HepG2 (cell line): ENCODE measurements at regions not wholly inside any gene's neighbourhood (a gene's known extent, or its start where the extent isn't known, plus 50 kb on each side); places are given as distances from the start of the nearest gene placed in this dataset.

Source experiments
- AGO1 ChIP-seq: fragments of 200-400 bp; formaldehyde crosslinking; IDR thresholded peaks from 2 replicates; pipeline ENCODE4 v1.6.1; 2017; ENCODE audit warnings: mild to moderate bottlenecking, low read depth, low read length, moderate library complexity; ENCODE audit not compliant: poor library complexity, severe bottlenecking
- CAMTA2 ChIP-seq: sonication (generic); formaldehyde crosslinking; IDR thresholded peaks from 2 replicates; pipeline ENCODE4 v1.4.0; 2020; ENCODE audit warnings: mild to moderate bottlenecking, missing genetic modification reagents, borderline replicate concordance
- DMAP1 ChIP-seq: IDR thresholded peaks from 2 replicates; pipeline ENCODE4 v1.6.1; 2016
- GPN1 ChIP-seq: sonication (generic); formaldehyde crosslinking; IDR thresholded peaks from 2 replicates; pipeline ENCODE4 v1.5.1; 2020; ENCODE audit warnings: missing genetic modification reagents, borderline replicate concordance
- JUN ChIP-seq: sonication (generic); formaldehyde crosslinking; IDR thresholded peaks from 2 replicates; pipeline ENCODE4 v1.4.0; 2020; ENCODE audit warnings: mild to moderate bottlenecking, missing genetic modification reagents
- MEIS1 ChIP-seq: sonication (generic); formaldehyde crosslinking; IDR thresholded peaks from 2 replicates; pipeline ENCODE4 v1.9.0; 2021; ENCODE audit warnings: mild to moderate bottlenecking, missing genetic modification reagents, moderate library complexity, borderline replicate concordance
- YEATS4 ChIP-seq: sonication (generic); formaldehyde crosslinking; IDR thresholded peaks from 2 replicates; pipeline ENCODE4 v1.4.0; 2020; ENCODE audit warnings: missing genetic modification reagents, borderline replicate concordance
- ZNF12 ChIP-seq: sonication (generic); formaldehyde crosslinking; IDR thresholded peaks from 2 replicates; pipeline ENCODE4 v1.5.0; 2020; ENCODE audit warnings: missing genetic modification reagents
- ZNF232 ChIP-seq: sonication (generic); formaldehyde crosslinking; IDR thresholded peaks from 2 replicates; pipeline ENCODE4 v1.4.0; 2020; ENCODE audit warnings: missing genetic modification reagents, borderline replicate concordance
- ZNF235 ChIP-seq: sonication (generic); formaldehyde crosslinking; IDR thresholded peaks from 2 replicates; pipeline ENCODE4 v1.8.1; 2023; ENCODE audit warnings: mild to moderate bottlenecking, missing genetic modification reagents, borderline replicate concordance
- ZNF30 ChIP-seq: sonication (generic); formaldehyde crosslinking; IDR thresholded peaks from 2 replicates; pipeline ENCODE4 v1.5.0; 2020; ENCODE audit warnings: mild to moderate bottlenecking, missing genetic modification reagents
- ZNF333 ChIP-seq: sonication (generic); formaldehyde crosslinking; IDR thresholded peaks from 2 replicates; pipeline ENCODE4 v1.4.0; 2020; ENCODE audit warnings: mild to moderate bottlenecking, missing genetic modification reagents, borderline replicate concordance
- ZNF841 ChIP-seq: sonication (generic); formaldehyde crosslinking; IDR thresholded peaks from 2 replicates; pipeline ENCODE4 v1.8.1; 2023; ENCODE audit warnings: missing genetic modification reagents, borderline replicate concordance
- TF ChIP-seq, protein P1 (sequence below): sonication (generic); formaldehyde crosslinking; IDR thresholded peaks from 2 replicates; pipeline ENCODE4 v1.4.0; 2020; ENCODE audit warnings: mild to moderate bottlenecking, missing genetic modification reagents
- TF ChIP-seq, protein P2 (sequence below): sonication (generic); IDR thresholded peaks from 2 replicates; pipeline ENCODE4 v1.6.1; 2016; ENCODE audit warnings: low read depth, borderline replicate concordance
- TF ChIP-seq, protein P3 (sequence below): sonication (generic); formaldehyde crosslinking; IDR thresholded peaks from 2 replicates; pipeline ENCODE4 v1.5.0; 2020; ENCODE audit warnings: missing genetic modification reagents
- TF ChIP-seq, protein P4 (sequence below): sonication (generic); formaldehyde crosslinking; IDR thresholded peaks from 2 replicates; pipeline ENCODE4 v1.4.0; 2020; ENCODE audit warnings: missing genetic modification reagents, mild to moderate bottlenecking, borderline replicate concordance
- TF ChIP-seq, protein P5 (sequence below): fragments of 450-650 bp; IDR thresholded peaks from 2 replicates; pipeline ENCODE4 v1.6.1; 2016
- TF ChIP-seq, protein P6 (sequence below): sonication (generic); formaldehyde crosslinking; IDR thresholded peaks from 2 replicates; pipeline ENCODE4 v1.9.0; 2021; ENCODE audit warnings: missing genetic modification reagents, borderline replicate concordance

DNA sequence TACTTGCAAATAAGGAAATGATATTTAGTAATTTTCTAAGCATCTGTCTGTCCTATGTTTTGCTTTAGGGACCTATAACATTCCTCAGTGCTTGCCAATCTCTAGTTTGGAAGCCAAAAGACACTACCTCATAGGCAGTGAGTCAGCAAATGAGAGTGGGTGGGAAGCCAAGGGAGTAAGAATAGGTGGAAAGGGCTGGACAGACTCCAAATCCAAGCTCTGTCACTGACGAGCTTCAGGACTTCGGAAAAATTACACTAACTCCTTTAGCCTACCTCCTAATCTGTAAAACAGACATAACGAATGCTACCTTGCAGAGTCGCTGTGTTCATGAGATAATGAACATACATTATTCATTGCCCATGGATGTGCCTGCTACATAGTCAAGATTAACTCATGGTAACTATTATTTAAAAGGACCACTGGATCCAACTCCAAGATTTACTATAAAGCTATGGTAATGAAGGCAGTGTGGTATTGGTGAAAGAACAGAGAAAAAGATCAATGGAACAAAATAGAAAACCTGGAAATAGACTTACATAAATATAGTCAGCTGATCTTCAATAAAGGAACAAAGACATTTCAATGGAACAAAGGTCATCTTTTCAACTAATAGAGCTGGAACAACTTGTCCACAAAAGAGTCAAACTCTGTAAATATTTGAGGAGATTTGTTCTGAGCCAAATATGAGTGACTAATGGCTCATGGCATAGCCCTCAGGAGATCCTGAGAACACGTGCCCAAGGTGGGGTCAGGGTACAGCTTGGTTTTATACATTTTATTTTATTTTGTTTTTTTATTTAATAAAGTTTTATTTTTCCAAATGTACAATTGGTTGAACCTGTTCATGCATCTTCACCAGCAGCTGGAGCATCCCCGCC is 64.1 kb downstream of the FAM50B start (continued):
- TF ChIP-seq, protein P1, sequence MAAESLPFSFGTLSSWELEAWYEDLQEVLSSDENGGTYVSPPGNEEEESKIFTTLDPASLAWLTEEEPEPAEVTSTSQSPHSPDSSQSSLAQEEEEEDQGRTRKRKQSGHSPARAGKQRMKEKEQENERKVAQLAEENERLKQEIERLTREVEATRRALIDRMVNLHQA (CRISPR knock-in tag): no peak
- TF ChIP-seq JUN (CRISPR knock-in tag) (peak; percentile 61), AGO1 (no peak), ZNF232 (no peak), ZNF333 (CRISPR knock-in tag) (no peak), ZNF235 (CRISPR knock-in tag) (no peak), MEIS1 (CRISPR knock-in tag) (0 out of 2 replicates have a peak, but pooled peaks have one; percentile 11), CAMTA2 (CRISPR knock-in tag) (no peak), YEATS4 (CRISPR knock-in tag) (no peak), ZNF30 (CRISPR knock-in tag) (no peak), DMAP1 (CRISPR knock-in tag) (peak; percentile 33; the same call in 1 of the 2 replicates), GPN1 (CRISPR knock-in tag) (no peak), ZNF12 (CRISPR knock-in tag) (no peak), ZNF841 (CRISPR knock-in tag) (no peak)
- TF ChIP-seq, protein P2, sequence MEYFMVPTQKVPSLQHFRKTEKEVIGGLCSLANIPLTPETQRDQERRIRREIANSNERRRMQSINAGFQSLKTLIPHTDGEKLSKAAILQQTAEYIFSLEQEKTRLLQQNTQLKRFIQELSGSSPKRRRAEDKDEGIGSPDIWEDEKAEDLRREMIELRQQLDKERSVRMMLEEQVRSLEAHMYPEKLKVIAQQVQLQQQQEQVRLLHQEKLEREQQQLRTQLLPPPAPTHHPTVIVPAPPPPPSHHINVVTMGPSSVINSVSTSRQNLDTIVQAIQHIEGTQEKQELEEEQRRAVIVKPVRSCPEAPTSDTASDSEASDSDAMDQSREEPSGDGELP: peak; percentile 96
- TF ChIP-seq, protein P3, sequence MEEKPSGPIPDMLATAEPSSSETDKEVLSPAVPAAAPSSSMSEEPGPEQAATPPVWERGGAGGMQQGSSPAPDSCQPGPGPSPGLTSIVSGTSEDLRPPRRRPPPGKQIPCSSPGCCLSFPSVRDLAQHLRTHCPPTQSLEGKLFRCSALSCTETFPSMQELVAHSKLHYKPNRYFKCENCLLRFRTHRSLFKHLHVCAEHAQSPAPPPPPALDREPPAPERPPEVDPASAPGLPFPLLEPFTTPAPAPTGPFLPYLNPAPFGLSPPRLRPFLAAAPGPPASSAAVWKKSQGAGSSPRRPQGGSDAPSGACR (CRISPR knock-in tag): 0 out of 2 replicates have a peak, but pooled peaks have one; percentile 69
- TF ChIP-seq, protein P4, sequence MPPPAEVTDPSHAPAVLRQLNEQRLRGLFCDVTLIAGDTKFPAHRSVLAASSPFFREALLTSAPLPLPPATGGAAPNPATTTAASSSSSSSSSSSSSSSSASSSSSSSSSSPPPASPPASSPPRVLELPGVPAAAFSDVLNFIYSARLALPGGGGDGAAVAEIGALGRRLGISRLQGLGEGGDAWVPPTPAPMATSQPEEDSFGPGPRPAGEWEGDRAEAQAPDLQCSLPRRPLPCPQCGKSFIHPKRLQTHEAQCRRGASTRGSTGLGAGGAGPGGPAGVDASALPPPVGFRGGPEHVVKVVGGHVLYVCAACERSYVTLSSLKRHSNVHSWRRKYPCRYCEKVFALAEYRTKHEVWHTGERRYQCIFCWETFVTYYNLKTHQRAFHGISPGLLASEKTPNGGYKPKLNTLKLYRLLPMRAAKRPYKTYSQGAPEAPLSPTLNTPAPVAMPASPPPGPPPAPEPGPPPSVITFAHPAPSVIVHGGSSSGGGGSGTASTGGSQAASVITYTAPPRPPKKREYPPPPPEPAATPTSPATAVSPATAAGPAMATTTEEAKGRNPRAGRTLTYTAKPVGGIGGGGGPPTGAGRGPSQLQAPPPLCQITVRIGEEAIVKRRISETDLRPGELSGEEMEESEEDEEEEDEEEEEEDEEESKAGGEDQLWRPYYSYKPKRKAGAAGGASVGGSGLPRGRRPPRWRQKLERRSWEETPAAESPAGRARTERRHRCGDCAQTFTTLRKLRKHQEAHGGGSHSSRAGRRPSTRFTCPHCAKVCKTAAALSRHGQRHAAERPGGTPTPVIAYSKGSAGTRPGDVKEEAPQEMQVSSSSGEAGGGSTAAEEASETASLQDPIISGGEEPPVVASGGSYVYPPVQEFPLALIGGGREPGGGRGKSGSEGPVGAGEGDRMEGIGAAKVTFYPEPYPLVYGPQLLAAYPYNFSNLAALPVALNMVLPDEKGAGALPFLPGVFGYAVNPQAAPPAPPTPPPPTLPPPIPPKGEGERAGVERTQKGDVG (CRISPR knock-in tag): no peak
- TF ChIP-seq, protein P5, sequence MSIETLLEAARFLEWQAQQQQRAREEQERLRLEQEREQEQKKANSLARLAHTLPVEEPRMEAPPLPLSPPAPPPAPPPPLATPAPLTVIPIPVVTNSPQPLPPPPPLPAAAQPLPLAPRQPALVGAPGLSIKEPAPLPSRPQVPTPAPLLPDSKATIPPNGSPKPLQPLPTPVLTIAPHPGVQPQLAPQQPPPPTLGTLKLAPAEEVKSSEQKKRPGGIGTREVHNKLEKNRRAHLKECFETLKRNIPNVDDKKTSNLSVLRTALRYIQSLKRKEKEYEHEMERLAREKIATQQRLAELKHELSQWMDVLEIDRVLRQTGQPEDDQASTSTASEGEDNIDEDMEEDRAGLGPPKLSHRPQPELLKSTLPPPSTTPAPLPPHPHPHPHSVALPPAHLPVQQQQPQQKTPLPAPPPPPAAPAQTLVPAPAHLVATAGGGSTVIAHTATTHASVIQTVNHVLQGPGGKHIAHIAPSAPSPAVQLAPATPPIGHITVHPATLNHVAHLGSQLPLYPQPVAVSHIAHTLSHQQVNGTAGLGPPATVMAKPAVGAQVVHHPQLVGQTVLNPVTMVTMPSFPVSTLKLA: peak; percentile 89
- TF ChIP-seq, protein P6, sequence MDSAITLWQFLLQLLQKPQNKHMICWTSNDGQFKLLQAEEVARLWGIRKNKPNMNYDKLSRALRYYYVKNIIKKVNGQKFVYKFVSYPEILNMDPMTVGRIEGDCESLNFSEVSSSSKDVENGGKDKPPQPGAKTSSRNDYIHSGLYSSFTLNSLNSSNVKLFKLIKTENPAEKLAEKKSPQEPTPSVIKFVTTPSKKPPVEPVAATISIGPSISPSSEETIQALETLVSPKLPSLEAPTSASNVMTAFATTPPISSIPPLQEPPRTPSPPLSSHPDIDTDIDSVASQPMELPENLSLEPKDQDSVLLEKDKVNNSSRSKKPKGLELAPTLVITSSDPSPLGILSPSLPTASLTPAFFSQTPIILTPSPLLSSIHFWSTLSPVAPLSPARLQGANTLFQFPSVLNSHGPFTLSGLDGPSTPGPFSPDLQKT: no peak
